ENCODE measurements at regions not wholly inside any gene's neighbourhood (a gene's known extent, or its start where the extent isn't known, plus 50 kb on each side); places are given as distances from the start of the nearest gene placed in this dataset.
"Not testable (repeated sequence)": the region's sequence is repeated elsewhere in the genome, so short reads cannot be mapped to it uniquely, and the experiment has no call there.

DNA sequence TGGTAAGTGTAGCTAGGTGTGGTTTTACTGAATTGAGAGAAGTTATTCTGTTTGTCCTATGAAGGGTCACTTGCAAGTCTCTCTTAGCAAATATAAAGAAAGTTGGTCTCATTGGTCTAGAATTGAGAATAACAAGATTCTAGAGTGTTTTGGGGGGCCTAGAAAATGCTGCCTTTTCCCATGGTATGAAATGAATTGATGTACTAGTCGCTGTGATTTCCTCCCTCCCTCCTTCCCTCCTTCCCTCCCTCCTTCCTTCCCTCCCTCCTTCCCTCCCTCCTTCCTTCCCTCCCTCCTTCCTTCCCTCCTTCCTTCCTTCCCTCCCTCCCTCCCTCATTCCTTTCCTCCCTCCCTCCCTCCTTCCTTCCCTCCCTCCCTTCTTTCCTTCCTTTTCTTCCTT is 166.7 kb upstream of the RGS6 start:
- peaks cover 5% of the 10 kb centered on the region for H3K4me1 Mint-ChIP-seq (ENCODE audit: low read depth)
- H3K27ac Mint-ChIP-seq (ENCODE audit: unreplicated experiment) = no peak overlapping the region
- H3K9me3 Mint-ChIP-seq (ENCODE audit: low read depth) = peaks cover 22% of the 10 kb centered on the region
- DNase-seq (ENCODE audit: low spot score) = no peak
- peaks cover 12% of the 10 kb centered on the region for H3K27me3 Mint-ChIP-seq (ENCODE audit: low read depth)
- no peak overlapping the region for H3K4me3 Mint-ChIP-seq (ENCODE audit: unreplicated experiment)
- H3K36me3 Mint-ChIP-seq (ENCODE audit: low read depth) = peaks cover 5% of the 10 kb centered on the region
- TF ChIP-seq, protein P1, sequence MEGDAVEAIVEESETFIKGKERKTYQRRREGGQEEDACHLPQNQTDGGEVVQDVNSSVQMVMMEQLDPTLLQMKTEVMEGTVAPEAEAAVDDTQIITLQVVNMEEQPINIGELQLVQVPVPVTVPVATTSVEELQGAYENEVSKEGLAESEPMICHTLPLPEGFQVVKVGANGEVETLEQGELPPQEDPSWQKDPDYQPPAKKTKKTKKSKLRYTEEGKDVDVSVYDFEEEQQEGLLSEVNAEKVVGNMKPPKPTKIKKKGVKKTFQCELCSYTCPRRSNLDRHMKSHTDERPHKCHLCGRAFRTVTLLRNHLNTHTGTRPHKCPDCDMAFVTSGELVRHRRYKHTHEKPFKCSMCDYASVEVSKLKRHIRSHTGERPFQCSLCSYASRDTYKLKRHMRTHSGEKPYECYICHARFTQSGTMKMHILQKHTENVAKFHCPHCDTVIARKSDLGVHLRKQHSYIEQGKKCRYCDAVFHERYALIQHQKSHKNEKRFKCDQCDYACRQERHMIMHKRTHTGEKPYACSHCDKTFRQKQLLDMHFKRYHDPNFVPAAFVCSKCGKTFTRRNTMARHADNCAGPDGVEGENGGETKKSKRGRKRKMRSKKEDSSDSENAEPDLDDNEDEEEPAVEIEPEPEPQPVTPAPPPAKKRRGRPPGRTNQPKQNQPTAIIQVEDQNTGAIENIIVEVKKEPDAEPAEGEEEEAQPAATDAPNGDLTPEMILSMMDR (IDR thresholded peaks at IDR 0.05) = no peak

DNA sequence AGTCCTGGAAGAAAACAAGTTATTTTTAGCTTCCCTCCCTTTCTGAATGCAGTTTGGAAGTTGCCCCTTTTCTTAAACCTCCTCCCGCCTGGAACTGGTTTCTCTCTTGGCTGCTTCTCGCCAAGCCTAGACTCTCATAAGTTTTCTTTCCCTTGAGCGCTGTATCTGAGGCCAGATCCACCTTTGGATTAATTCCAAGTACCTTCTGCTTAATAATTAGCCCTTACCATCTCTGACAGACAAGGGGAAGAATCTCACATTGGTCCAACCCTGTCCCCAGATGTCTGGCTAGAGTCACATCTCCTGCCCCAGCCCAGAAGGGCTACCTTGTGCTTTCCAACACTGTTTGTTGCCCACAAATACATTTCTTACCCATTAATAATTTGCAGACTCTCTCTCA is 161.8 kb upstream of the RGS6 start:
- H3K27me3 Mint-ChIP-seq (ENCODE audit: low read depth) = peaks cover 9% of the 10 kb centered on the region
- H3K27ac Mint-ChIP-seq (ENCODE audit: unreplicated experiment) = no peak overlapping the region
- peaks cover 2% of the 10 kb centered on the region for H3K36me3 Mint-ChIP-seq (ENCODE audit: low read depth)
- H3K4me1 Mint-ChIP-seq (ENCODE audit: low read depth) = no peaks in the 10 kb centered on the region
- H3K4me3 Mint-ChIP-seq (ENCODE audit: unreplicated experiment) = no peak overlapping the region
- H3K9me3 Mint-ChIP-seq (ENCODE audit: low read depth) = peaks cover 25% of the 10 kb centered on the region
- TF ChIP-seq, protein P1 (IDR thresholded peaks at IDR 0.05) = no peak
- DNase-seq (ENCODE audit: low spot score) = no peak

DNA sequence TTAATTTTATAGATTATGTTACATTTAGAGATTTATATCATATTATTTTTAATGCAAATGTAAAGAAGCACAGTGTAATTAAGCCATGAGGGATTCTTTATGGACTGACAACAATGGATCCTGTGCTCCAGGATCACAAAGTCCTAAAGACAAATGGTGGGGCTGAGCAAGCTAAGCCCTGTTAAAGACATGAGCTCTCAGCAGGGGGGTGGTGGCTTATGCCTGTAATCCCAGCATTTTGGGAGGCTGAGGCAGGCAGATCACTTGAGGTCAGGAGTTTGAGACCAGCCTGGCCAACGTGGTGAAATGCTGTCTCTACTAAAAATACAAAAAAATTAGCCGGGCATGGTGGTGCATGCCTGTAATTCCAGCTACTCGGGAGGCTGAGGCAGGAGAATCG is 160.8 kb upstream of the RGS6 start:
- H3K4me3 Mint-ChIP-seq (ENCODE audit: unreplicated experiment); H3K36me3 Mint-ChIP-seq (ENCODE audit: low read depth); H3K27ac Mint-ChIP-seq (ENCODE audit: unreplicated experiment); DNase-seq (ENCODE audit: low spot score); H3K4me1 Mint-ChIP-seq (ENCODE audit: low read depth): not testable (repeated sequence)
- Mint-ChIP-seq H3K9me3 (ENCODE audit: low read depth) (peaks cover 25% of the 10 kb centered on the region), H3K27me3 (ENCODE audit: low read depth) (peaks cover 11% of the 10 kb centered on the region)

DNA sequence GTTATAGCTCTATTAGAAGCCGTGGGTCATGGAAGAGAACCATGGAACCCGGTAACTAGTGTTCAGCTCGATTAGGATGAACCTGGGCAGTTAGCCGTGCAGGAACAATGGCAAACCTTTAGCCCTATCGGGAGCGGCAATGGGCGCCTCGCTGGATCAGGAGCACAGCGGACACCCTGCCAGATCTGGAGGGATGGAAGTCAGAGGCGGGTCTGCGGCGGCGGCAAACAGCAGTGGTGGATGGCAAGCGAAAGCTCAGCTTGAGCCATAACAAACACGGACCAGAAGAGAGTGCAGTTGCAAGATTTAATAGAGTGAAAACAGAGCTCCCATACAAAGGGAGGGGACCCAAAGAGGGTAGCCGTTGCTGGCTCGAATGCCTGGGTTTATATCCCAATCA is 160.2 kb upstream of the RGS6 start:
- DNase-seq (ENCODE audit: low spot score); H3K27ac Mint-ChIP-seq (ENCODE audit: unreplicated experiment); H3K36me3 Mint-ChIP-seq (ENCODE audit: low read depth); H3K4me1 Mint-ChIP-seq (ENCODE audit: low read depth); H3K4me3 Mint-ChIP-seq (ENCODE audit: unreplicated experiment): not testable (repeated sequence)
- peaks cover 11% of the 10 kb centered on the region for H3K27me3 Mint-ChIP-seq (ENCODE audit: low read depth)
- peaks cover 25% of the 10 kb centered on the region for H3K9me3 Mint-ChIP-seq (ENCODE audit: low read depth)

DNA sequence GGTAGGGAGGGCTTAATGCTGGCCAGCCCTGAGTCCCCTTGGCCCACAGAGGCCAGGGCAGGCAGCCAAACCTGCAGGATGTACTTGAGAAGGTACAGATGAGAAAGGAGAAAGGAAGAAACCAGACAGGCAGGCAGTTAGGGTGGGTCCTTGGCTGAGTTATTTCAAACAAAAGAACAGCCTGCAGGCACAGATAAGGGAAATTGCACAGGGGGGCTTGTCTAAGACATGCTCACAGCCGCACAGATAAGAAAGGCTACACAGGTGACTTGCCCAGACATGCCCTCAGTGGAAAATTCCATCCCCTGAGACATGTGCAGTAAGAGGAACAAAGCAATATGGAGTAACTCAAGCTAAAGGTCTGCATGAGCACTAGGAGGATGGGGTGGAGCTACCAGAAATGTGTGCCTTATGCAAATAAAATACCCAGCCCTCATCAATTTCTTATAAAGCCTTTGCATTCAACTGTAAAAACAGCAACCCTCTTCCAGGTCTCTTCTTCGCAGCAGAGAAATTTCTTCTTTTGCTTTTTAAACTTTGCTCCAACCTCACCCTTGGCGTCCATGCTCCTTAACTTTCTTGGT is 158.2 kb upstream of the RGS6 start:
- Mint-ChIP-seq H3K27ac (ENCODE audit: unreplicated experiment) (no peak overlapping the region), H3K36me3 (ENCODE audit: low read depth) (peaks cover 2% of the 10 kb centered on the region), H3K4me3 (ENCODE audit: unreplicated experiment) (no peak overlapping the region), H3K9me3 (ENCODE audit: low read depth) (peaks cover 25% of the 10 kb centered on the region), H3K27me3 (ENCODE audit: low read depth) (peaks cover 11% of the 10 kb centered on the region), H3K4me1 (ENCODE audit: low read depth) (no peaks in the 10 kb centered on the region)
- no peak for DNase-seq (ENCODE audit: low spot score)
- TF ChIP-seq, protein P1 (IDR thresholded peaks at IDR 0.05) = no peak

DNA sequence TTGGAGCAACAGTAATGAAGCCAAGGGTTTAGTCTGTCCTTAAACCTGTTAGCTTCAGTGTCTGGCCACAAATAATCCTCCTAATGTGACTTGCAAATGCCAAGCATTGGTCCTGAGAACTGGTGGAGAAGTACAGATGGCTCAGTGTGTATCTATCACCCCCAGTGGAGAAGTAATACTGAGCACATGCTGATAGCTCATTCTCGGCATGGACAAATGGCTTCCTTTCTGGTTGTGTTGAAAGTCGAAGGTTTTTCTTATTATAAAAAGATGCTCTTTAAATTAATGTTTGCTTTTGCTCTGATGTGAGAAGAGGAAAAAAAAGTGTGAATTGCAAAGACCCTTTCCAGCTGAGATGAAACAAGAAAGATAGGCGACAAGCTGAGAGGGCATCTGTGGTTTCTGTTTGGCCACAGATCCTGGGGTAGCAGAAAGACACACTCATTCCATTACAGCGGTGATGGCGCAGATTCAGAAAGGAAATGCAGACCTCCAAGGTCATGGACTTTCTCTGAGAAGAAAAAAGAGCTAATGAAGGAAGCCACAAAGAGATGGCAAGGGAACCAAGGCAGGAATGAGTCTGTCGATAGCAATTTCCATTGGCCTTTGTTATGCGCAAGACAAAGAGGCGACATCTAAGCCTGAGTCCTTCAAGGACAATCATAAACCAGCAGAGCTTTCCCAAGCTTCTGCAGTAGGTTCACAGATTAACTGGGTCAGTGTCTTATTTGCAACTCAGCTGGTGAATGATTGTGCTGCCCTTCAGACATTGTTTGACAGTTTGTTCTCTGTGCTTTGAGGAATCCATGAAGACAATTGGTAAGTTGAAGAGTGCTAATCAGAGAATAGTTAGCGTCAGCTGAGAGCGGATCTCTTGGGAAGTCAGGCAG is 155.5 kb upstream of the RGS6 start:
- Mint-ChIP-seq H3K4me3 (ENCODE audit: unreplicated experiment) (no peak overlapping the region), H3K4me1 (ENCODE audit: low read depth) (no peaks in the 10 kb centered on the region), H3K27ac (ENCODE audit: unreplicated experiment) (no peak overlapping the region), H3K27me3 (ENCODE audit: low read depth) (peaks cover 12% of the 10 kb centered on the region), H3K36me3 (ENCODE audit: low read depth) (peaks cover 2% of the 10 kb centered on the region), H3K9me3 (ENCODE audit: low read depth) (peaks cover 14% of the 10 kb centered on the region)
- no peak for DNase-seq (ENCODE audit: low spot score)
- TF ChIP-seq, protein P1 (IDR thresholded peaks at IDR 0.05) = no peak
